T-helper 2 cell treated with Interferon-gamma antibody and Interleukin-4, amounts not matched to agents 100 ng/mL and 5 ng/mL, for 36 hours (primary cell): ENCODE measurements at regions not wholly inside any gene's neighbourhood (a gene's known extent, or its start where the extent isn't known, plus 50 kb on each side); places are given as distances from the start of the nearest gene placed in this dataset.

Source experiments
- intact Hi-C: fragments of 100-400 bp; cut with micrococcal nuclease; formaldehyde crosslinking; loops from one replicate; pipeline ENCODE4 v1.15.1; 2023

GRCh38 chr3:30945291-30945690, 50.8 kb upstream of the GADL1 start:
- intact Hi-C loops: no loop called here

- intact Hi-C loops: no loop called here
Observed at GRCh38 chr3:30948426-30948825, 54.0 kb upstream of the GADL1 start.

- intact Hi-C loops: no loop called here
Observed at GRCh38 chr3:30951826-30952225, 57.4 kb upstream of the GADL1 start.

- intact Hi-C loops: no loop called here
Observed at GRCh38 chr3:30952786-30953185, 58.3 kb upstream of the GADL1 start.

- intact Hi-C loops: no loop called here
Observed at GRCh38 chr3:30954426-30954825, 60.0 kb upstream of the GADL1 start.

- intact Hi-C loops: no loop called here
Observed at GRCh38 chr3:30962084-30962483, 67.6 kb upstream of the GADL1 start.

GRCh38 chr3:30962493-30962892, 68.0 kb upstream of the GADL1 start:
- intact Hi-C loops: no loop called here

GRCh38 chr3:30963223-30963722, 68.8 kb upstream of the GADL1 start:
- intact Hi-C loops: no loop called here

GRCh38 chr3:30964612-30965011, 70.2 kb upstream of the GADL1 start:
- intact Hi-C loops: no loop called here

GRCh38 chr3:30966896-30967295, 72.4 kb upstream of the GADL1 start:
- intact Hi-C loops: no loop called here

- intact Hi-C loops: no loop called here
Observed at GRCh38 chr3:30970183-30970582, 75.7 kb upstream of the GADL1 start.

GRCh38 chr3:30972449-30972848, 78.0 kb upstream of the GADL1 start:
- intact Hi-C loops: no loop called here

GRCh38 chr3:30974071-30974470, 79.6 kb upstream of the GADL1 start:
- intact Hi-C loops: no loop called here

GRCh38 chr3:30977592-30977991, 83.1 kb upstream of the GADL1 start:
- intact Hi-C loops: no loop called here

- intact Hi-C loops: no loop called here
Observed at GRCh38 chr3:30980993-30981392, 86.5 kb upstream of the GADL1 start.

GRCh38 chr3:30982416-30983075, 88.1 kb upstream of the GADL1 start:
- intact Hi-C loops: no loop called here

- intact Hi-C loops: no loop called here
Observed at GRCh38 chr3:30984855-30985749, 90.6 kb upstream of the GADL1 start.

- intact Hi-C loops: no loop called here
Observed at GRCh38 chr3:30986551-30986950, 92.1 kb upstream of the GADL1 start.

GRCh38 chr3:30988769-30989168, 94.3 kb upstream of the GADL1 start:
- intact Hi-C loops: no loop called here

GRCh38 chr3:30989276-30990030, 95.0 kb upstream of the GADL1 start:
- intact Hi-C loops: no loop called here

- intact Hi-C loops: no loop called here
Observed at GRCh38 chr3:30996467-30996866, 102.0 kb upstream of the GADL1 start.

GRCh38 chr3:31002730-31003129, 108.3 kb upstream of the GADL1 start:
- intact Hi-C loops: no loop called here
